HEK293 (cell line): ENCODE measurements at regions not wholly inside any gene's neighbourhood (a gene's known extent, or its start where the extent isn't known, plus 50 kb on each side); places are given as distances from the start of the nearest gene placed in this dataset.

Source experiments
- KLF1 ChIP-seq: fragments of 450-650 bp; formaldehyde crosslinking; IDR thresholded peaks from 2 replicates; pipeline ENCODE4 v1.5.1; 2016; ENCODE audit warnings: missing biosample characterization, missing genetic modification characterization
- ZBTB7A ChIP-seq: fragments of 450-650 bp; formaldehyde crosslinking; IDR thresholded peaks from 2 replicates; pipeline ENCODE4 v1.5.1; 2016; ENCODE audit warnings: low read depth, missing biosample characterization, missing genetic modification characterization
- ZNF335 ChIP-seq: fragments of 450-650 bp; formaldehyde crosslinking; conservative IDR thresholded peaks from 2 replicates; pipeline ENCODE4 v1.5.1; 2016; ENCODE audit warnings: missing biosample characterization, missing genetic modification characterization
- ZNF473 ChIP-seq: fragments of 450-650 bp; formaldehyde crosslinking; IDR thresholded peaks from 2 replicates; pipeline ENCODE4 v1.5.1; 2017; ENCODE audit warnings: missing biosample characterization, missing genetic modification characterization
- ZNF521 ChIP-seq: fragments of 450-650 bp; formaldehyde crosslinking; IDR thresholded peaks from 2 replicates; pipeline ENCODE4 v1.5.1; 2017; ENCODE audit warnings: missing biosample characterization, mild to moderate bottlenecking, missing genetic modification characterization
- ZNF623 ChIP-seq: fragments of 450-650 bp; formaldehyde crosslinking; IDR thresholded peaks from 2 replicates; pipeline ENCODE4 v1.5.1; 2016; ENCODE audit warnings: missing biosample characterization, missing genetic modification characterization
- TF ChIP-seq, protein P1 (sequence below): fragments of 450-650 bp; formaldehyde crosslinking; IDR thresholded peaks from 2 replicates; pipeline ENCODE4 v1.5.1; 2016; ENCODE audit warnings: missing biosample characterization, missing genetic modification characterization

DNA sequence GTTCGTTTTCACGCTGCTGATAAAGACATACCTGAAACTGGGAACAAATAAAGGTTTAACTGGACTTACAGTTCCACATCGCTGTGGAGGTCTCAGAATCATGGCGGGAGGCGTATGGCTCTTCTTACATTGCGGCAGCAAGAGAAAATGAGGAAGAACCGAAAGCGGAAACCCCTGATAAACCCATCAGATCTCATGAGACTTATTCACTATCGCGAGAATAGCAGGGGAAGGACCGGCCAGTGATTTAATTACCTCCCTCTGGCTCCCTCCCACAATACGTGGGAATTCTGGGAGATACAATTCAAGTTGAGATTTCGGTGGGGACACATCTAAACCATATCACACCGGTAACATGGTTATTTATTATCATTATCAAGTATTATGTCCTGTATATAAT lies 2204.5 kb downstream of the ARAP2 start:
- TF ChIP-seq, protein P1, sequence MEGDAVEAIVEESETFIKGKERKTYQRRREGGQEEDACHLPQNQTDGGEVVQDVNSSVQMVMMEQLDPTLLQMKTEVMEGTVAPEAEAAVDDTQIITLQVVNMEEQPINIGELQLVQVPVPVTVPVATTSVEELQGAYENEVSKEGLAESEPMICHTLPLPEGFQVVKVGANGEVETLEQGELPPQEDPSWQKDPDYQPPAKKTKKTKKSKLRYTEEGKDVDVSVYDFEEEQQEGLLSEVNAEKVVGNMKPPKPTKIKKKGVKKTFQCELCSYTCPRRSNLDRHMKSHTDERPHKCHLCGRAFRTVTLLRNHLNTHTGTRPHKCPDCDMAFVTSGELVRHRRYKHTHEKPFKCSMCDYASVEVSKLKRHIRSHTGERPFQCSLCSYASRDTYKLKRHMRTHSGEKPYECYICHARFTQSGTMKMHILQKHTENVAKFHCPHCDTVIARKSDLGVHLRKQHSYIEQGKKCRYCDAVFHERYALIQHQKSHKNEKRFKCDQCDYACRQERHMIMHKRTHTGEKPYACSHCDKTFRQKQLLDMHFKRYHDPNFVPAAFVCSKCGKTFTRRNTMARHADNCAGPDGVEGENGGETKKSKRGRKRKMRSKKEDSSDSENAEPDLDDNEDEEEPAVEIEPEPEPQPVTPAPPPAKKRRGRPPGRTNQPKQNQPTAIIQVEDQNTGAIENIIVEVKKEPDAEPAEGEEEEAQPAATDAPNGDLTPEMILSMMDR = no peak
- TF ChIP-seq KLF1 (no peak), ZNF473 (tag by site-specific recombination) (no peak), ZNF521 (tag by site-specific recombination) (no peak), ZNF335 (tag by site-specific recombination) (no peak), ZBTB7A (tag by site-specific recombination) (no peak), ZNF623 (tag by site-specific recombination) (no peak)
